Astrocyte of the hippocampus (primary cell): ENCODE measurements at regions not wholly inside any gene's neighbourhood (a gene's known extent, or its start where the extent isn't known, plus 50 kb on each side); places are given as distances from the start of the nearest gene placed in this dataset.
A peak's percentile ranks its signal among the peaks of the same experiment; 100 is the strongest.
"Not testable (repeated sequence)": the region's sequence is repeated elsewhere in the genome, so short reads cannot be mapped to it uniquely, and the experiment has no call there.

Experiments used
- DNase-seq: peaks from one replicate; pipeline ENCODE4 v3.0.0; 2011; ENCODE audit warnings: low read depth, low spot score

DNA sequence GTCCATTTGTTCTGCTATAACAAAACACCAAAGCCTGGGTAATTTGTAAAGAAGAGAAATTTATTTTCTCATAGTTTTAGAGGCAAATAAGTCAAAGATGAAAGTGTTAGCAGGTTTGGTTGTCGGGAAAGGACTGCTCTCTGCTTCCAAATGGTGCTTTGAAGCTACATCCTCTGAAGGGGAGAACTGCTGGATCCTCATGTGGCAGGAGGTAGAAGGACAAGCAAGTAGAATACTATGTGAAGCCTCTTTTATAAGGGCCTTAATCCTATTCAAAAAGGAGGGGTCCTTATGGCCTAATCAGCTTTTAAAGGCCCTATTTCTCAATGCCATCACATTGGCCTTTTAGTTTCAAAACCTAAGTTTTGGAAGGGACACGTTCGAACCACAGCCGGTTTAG is 826.0 kb upstream of the EPHA7 start:
- DNase-seq = no peak

DNA sequence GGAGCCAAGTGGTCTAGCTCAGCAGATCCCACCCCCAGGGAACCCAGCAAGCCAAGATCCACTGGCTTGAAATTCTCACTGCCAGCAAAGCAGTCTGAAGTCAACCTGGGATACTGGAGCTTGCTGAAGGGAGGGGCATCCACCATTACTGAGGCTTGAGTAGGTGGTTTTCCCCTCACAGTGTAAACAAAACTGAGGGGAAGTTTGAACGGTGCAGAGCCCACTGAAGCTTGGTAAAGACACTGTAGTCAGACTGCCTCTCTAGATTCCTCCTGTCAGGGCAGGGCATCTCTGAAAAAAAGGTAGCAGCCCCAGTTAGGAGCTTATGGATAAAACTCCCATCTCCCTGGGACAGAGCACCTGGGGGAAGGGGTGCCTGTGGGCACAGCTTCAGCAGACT is 819.5 kb upstream of the EPHA7 start:
- DNase-seq = no peak

DNA sequence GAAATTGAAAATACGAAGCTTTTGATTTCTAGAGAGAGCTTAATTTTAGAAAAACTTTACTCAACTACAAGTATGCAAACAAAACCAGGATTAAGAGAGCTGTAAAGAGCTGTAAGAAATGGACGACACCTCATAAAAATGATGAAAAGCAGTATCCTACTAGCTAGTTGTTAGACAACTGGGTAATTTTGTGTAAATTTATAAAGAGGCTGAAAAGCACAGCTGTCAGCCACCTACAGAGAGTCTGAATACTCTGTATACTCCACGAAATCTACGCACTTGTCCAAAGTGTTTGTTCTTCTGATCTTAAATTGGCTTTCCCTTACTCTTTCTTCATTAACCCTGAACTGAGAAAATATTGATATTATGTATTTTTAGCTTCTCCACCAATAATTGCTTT is 808.4 kb upstream of the EPHA7 start:
- no peak for DNase-seq

DNA sequence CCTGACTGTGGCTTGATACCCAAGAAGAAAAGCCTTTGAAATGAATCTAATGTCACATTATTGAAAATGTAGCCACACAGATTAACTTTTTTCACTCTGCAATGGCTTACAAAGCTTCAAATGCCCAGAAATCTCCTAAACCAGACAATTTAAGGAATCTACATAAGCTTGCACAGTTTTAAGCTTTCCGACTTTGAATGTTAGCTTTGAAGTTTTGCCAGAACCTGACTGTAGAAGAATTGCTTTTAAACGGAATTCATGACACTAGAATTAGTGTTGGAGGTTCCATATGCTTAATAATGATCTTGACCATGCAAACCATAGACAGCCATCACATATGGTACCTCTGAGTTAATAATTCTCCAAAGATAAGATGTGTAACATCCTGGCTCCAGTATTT is 798.5 kb upstream of the EPHA7 start:
- DNase-seq = peak; percentile 46

DNA sequence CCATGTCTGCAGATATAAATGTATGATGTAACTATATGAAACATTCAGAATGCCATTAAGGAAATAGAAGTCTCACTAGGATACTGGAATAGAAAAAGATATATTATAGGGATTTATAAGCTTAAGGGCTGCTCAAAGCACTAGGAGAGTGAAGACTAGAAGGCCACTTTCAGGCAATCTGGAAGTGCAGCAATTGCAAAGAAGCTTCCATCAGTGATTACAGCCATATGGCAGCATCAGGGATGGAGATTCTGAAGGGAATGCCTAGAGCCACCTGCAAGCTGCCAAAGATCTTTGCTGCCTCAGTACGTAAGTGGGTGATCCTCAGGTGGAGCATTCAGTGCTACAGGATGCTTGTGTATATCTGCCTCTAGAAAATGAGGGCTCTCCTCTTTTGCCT is 796.2 kb upstream of the EPHA7 start:
- DNase-seq = no peak

DNA sequence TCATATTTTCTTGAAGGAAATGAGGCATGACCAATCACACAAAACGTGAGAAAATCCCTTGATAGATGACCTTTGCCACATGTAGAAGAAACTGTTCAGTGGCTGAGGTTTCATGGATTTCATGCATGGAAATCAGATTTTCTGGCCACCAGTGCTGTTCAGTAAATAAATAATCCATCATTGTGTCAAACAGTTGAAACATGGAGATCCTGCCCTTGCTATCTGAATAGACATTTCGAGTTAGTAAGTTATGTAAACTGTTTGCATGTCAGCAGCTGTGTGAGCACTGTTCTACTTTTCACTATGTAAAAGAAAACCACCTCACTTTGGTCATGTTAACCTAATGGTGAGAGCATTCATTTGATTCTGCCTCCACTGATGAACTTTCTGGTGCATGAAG is 793.9 kb upstream of the EPHA7 start:
- no peak for DNase-seq

DNA sequence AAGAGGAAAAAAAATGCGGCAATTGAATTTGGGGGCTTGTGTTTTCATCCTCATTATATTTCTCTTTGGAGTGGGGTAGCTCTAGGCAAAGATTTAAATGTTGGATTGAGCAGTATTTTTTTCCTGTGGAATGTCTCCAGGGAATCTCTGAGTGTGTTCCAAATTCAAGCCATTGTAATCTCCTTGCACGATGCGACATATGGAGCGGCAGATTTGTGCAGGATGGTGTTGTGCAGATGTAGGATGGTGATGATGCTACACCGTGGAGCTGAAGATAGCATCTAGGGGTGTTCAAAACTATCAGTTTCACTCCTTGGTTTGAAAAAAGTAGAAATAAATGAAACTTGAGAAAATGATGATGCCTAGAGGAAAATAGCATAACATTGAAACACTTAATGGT is 777.5 kb upstream of the EPHA7 start:
- no peak for DNase-seq

DNA sequence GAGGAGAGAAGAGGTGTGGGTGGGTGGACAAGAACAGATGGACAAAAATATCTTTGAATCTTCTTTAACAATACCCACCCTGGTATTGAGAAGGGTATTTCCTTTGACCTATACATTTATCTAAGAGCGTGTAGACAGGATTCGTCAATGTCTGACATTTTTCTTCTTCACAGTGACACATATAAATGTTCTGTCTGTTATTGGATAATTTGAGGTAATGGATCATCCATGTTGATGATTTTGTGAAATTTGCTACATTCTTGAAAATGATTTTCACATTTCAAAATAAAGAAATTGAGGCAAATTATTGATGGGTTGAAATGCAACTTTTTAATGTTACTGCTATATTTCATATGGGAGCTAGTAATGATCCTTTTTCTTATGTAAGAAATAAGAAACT is 770.7 kb upstream of the EPHA7 start:
- DNase-seq = no peak

DNA sequence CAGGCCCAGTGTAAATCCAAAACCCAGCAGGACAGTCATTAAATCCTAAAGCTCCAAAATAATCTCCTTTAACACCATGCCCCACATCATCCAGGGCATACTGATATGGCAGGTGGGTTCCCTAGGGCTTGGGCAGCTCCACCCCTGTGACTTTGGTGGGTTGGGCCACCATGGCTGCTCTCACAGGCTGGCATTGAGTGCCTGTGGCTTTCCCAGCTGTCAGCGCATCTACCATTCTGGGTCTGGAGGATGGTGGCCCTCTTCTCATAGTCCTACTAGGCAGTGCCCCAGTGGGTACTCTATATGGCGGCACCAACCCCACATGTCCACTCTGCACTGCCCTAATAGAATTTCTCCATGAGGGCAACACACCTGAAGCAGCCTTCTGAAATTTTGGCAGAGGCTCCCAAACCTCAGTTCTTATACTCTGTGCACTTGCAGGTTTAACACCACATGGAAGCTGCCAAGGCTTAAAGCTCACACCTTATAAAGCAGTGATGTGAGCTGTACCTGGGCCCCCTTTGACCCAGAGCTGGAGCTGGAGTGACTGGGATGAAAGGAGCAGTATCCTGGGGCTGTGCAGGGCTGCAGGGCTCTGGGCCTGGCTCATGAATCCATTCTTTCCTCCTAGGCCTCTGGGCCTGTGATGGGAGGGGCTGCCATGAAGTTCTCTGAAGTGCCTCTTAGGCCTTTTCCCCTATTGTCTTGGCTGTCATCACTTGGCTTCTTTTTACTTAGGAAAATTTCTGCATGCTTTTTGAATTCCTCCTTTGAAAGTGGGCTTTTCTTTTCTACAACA is 765.5 kb upstream of the EPHA7 start:
- DNase-seq = no peak

DNA sequence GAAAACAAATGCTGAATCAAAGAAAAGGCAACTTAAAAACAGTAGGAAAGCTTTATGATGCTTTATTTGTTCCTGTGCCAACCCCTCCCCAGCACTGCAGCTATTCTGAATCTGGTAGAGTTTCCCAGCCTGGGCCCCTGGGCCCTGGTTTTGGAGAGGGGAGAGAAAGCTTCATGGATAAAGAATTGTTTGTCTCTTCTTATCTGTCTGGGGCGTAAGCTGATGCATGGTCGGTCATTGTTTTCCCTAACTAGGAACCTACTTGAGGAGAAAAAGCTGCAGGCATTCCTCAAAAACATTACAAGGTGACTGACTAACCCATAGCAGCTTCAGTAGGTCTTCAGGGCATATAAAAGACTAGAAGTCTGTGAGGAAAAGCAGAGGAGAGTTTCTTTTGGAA is 758.1 kb upstream of the EPHA7 start:
- peak; percentile 0 for DNase-seq

DNA sequence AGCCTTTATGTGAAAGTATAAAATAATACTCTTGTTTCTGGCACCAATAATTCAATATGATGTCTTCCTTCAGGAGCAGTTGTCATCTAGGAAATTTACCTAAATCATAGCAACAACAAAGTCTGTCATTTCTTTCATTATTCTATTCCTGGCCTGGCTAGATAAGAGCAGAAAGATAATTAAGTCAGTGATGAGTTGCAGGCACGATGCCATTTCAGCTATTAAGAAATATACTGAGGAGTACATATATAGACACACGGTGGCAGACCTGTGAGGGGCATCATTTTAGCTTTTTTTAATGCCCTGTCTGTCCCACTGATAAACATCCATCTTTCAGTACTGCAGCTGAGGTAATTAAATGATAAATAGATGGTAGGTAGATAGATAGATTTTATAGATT is 756.1 kb upstream of the EPHA7 start:
- no peak for DNase-seq

DNA sequence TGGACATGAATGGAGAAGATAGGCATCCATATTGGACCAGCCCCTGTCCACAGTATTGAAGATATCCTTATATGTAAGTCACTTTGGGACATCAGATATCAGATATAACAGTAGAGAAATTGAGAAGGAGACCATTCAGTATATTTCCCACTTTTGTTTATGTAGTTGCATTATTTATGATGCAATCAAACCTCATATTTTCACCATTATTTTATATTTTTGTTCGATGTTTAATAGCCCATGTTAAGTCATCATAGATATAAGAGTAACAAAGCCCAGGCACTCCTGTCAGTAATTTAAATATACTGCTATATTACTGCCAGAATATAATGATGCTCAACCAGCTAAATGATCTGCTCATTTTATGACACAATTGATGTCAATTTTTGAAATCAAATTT is 744.5 kb upstream of the EPHA7 start:
- DNase-seq = no peak

DNA sequence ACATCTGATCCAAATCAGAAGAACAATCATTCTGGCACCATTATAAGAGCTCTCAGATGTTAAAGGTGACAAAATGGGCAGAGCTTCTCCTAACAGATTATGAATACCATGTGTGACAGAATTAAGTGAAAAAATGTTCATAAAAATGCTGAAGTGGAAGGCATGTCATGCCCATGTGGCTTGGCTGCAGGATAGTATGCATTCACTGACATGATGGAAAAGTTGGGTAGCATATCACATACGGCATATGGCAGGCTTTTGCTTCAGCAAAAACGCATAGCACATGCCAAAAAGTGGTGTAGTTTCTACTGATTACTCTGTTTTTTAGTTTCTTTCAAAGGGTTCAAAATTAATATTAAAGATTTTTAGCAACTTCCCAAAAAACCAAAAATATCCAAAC is 731.5 kb upstream of the EPHA7 start:
- no peak for DNase-seq

DNA sequence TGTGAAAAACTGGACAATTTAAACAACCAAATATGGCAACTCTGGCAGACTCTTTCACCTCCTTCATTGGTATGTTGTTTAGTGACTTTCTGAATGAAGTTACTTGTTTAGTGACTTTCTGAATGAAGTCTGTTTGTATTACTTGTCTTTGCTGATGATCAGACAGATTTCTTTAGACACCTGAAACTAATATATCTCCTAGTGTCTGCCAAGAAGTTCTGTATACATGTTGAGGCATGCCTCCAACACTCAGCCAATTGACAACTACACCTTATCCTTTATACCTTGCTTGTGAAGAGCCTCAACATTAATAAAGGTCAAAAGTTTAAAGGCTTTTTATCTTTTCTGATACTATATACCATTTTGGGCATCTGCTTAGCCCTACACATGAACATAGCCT is 725.4 kb upstream of the EPHA7 start:
- DNase-seq = no peak

DNA sequence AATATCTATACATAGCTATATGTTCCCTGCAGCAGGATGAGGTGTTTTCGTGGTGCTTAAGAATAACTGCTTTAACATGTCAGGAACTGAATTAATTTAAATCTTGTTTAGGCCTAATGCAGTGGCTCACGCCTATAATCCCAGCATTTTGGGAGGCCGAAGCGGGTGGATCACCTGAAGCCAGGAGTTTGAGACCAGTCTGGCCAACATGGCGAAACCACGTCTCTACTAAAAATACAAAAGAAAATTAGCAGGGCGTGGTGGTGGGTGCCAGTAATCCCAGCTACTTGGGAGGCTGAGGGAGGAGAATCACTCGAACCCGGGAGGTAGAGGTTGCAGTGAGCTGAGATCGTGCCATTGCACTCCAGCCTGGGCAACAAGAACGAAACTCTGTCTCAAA is 717.8 kb upstream of the EPHA7 start:
- not testable (repeated sequence) for DNase-seq

DNA sequence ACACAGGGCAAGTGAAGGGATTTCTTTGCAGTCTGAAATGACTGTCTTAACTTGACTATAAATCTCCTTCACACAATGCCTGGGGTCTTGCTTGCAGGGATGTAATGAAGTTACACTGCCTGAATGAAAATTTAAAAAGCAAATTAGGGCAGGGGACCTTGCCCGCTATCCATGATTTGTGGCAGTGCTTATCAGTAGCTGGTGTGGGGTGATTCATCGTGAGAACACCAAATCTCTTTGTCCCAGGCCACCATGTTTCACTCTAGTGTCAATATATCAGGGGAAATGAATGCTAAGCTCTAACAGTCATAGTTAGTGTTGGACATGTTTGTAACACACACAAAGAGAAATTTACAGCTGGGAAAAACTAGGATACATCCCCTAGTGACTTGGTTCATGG is 713.7 kb upstream of the EPHA7 start:
- peak; percentile 63 for DNase-seq

DNA sequence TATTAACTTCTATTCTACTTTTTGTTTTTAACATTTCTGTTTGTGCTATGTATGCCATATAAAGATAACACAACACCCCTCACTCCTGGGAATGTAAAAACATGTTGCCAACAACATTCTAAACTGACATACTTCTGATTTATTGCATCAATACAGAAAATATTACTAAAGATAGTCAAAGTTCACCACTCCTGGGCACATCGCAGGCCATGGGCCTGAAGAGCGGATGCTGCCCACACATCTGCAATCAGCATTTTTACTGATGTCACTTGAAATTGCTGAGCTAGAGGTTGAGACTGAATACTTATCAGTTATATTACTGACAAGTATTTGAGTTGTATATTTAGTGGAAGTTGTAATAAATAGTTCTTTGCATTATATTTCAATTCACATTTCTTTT is 711.9 kb upstream of the EPHA7 start:
- no peak for DNase-seq

DNA sequence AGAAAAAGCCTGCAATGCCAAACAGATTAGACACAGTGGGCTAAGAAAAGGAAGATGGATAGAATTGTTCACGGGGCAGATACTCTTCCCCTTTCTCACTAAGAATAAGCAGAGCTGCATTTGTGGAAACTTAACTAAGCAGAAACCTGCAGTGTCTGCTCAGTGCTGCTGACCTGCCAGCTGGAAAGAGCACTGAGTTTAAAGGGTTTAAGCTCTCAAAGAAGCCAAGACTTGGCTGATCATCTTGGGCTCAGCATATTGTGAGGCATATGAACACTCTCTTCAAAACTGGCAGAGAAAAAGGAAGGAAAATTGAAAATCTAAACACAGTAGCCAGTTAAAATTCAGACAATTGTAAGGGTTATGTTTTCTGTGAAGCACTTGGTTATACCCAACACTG is 711.1 kb upstream of the EPHA7 start:
- peak; percentile 44 for DNase-seq

DNA sequence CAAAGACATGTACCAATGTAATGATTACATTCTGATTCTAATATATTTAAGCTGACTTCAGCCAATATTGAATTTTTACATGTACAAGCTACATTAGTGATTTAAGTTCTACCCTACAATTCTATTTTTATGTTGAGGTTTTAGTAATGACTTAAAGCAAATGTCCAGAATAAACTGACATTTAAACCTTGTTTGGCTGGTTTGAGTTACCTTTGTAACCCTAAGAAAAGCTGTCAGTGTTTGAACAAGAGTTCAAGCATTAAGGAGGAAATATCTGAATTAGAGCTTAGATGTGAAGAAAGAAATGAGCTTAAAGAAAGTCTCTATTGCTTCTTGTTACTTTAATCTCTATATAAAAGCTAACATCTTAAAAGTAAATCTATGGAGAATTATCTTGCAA is 710.6 kb upstream of the EPHA7 start:
- DNase-seq = no peak

DNA sequence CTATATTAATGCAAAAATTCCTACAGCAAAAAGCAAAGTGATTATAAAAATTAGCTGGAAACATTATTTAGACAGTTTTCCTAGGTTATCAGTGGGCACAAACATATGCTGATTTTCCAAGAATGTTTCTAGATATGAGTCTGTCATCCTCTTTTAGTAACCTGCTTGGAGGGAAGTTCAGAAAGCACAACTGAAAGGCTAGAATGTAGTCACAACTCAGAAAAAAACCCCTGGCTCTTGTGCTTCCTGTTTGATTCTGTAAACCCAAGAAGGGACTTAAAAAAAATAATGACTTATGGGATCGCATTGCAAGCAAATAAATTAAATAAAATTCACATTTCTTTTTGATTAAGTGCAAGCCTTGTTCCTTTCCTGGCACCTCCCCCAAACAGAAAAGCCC is 708.4 kb upstream of the EPHA7 start:
- no peak for DNase-seq

DNA sequence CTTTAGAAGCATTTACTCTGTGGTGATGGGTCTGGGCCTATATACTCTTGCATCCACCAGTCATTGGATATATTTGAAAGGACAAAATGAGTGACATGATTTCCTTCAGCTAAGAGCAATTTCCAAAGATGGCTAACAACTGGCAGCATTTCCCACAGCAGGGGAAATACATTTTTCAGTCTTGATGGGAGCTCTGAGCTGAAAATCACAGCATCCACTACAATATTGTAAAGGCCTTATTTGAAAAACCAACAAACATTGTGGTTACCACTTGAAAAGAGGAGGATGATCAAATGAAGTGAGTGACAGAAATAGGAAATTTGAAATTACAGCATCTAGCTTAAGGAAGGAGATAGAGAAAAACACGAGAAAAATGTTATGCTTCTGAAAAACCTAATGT is 705.0 kb upstream of the EPHA7 start:
- DNase-seq = no peak

DNA sequence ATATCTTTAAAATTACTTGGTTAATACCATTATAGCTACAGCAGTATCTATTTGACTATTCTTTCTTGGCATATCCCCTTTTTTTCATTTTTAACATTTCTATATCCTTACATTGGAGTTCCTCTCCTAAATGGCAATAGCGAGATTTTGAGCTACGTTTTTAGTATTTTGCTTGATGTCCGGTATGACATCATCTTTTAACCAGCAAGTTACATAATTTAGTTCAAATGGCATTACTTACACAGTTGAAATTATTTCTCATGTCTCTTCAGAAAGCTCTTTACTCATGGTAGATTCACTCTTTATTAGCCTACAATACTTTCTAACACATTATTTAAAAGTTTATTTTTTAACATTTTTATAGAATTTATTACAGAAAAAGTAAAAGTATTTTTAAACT is 701.7 kb upstream of the EPHA7 start:
- no peak for DNase-seq

DNA sequence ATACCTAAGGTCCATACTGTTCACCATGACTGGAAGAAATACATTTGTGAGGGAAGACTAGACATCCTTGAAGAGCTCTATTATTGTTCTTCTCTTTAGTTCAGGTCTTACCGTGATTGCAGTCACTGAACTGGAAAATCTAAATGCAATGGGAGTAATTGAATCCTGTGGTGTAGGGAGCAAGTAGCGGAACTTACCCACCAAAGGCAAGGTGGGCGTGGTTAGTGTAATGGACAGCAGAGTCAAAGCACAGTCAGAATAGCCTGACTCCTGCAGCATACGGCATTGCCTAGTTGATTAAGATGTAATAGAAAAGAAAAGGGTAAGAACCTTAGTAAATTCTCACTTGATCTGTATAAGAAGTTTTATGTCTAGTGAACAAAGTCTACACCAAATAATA is 679.7 kb upstream of the EPHA7 start:
- no peak for DNase-seq

DNA sequence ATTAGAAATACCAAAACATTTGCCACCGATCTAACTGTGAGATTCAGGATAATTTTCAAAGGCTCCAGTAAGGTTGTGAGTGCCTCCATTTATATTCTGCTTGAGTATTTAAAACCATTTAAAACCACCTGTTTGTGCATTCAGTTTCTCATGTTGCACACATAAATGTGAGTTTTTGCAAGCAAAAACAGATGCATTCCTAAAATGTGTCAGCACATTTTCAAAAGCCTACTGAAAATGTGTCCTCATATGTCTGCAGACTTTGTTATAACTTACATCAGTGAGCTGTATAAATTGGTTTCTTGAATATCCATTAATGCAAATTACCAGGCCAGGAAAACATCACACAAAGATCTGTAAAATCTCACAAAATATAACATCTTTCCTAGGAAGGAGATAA is 676.6 kb upstream of the EPHA7 start:
- DNase-seq = no peak
